PFSK-1 (cell line): ENCODE measurements at regions not wholly inside any gene's neighbourhood (a gene's known extent, or its start where the extent isn't known, plus 50 kb on each side); places are given as distances from the start of the nearest gene placed in this dataset.

ENCODE experiments used
- REST ChIP-seq, 2 experiments: IDR thresholded peaks; 2 replicates each; pipeline versions ENCODE4 v1.6.1 to v1.8.0; 2011 to 2012; ENCODE audit warnings: low read depth in 2 of 2, low read length in 2 of 2, control low read depth in 1 of 2, inconsistent platforms in 1 of 2, mild to moderate bottlenecking in 1 of 2, moderate library complexity in 1 of 2; ENCODE audit not compliant: insufficient read depth in 1 of 2
- SIN3A ChIP-seq: IDR thresholded peaks from 2 replicates; pipeline ENCODE4 v1.6.1; 2012; ENCODE audit warnings: mild to moderate bottlenecking, low read length, moderate library complexity, borderline replicate concordance; ENCODE audit not compliant: insufficient read depth
- TAF1 ChIP-seq: IDR thresholded peaks from 2 replicates; pipeline ENCODE4 v1.6.1; 2012; ENCODE audit warnings: low read length, control low read depth, borderline replicate concordance; ENCODE audit not compliant: insufficient read depth

GRCh38 chr1:232382671-232383070 lies 247.3 kb downstream of the SIPA1L2 start:
- no peak for TF ChIP-seq SIN3A
- TF ChIP-seq REST (IDR thresholded peaks at IDR 0.05; ENCODE audit: insufficient read depth in 1 of 2, low read depth in 2 of 2, low read length in 2 of 2), result no peak
- TF ChIP-seq TAF1, result no peak
